Breast epithelium (tissue), 4 donors: ENCODE measurements at regions not wholly inside any gene's neighbourhood (a gene's known extent, or its start where the extent isn't known, plus 50 kb on each side); places are given as distances from the start of the nearest gene placed in this dataset.
A peak's percentile ranks its signal among the peaks of the same experiment; 100 is the strongest.

Source experiments
- DNase-seq, 2 donors: peaks; one replicate each; pipeline ENCODE4 v3.0.0-alpha.2; 2019; ENCODE audit warnings: low spot score in 2 of 2
- H3K27ac ChIP-seq, 2 donors: fragments of 200-600 bp; sonication (generic) in 1 of 2; one replicate each; pipeline ENCODE4 v1.5.1; 2016 to 2019; ENCODE audit warnings: mild to moderate bottlenecking in 1 of 2
- H3K27me3 ChIP-seq, 2 donors: fragments of 200-600 bp; sonication (generic) in 1 of 2; one replicate each; pipeline versions ENCODE4 v1.5.1 to v1.6.0; 2017 to 2019; ENCODE audit warnings: control low read depth in 1 of 2, mild to moderate bottlenecking in 1 of 2
- H3K36me3 ChIP-seq: fragments of 200-600 bp; one replicate; pipeline ENCODE4 v1.5.1; 2019
- H3K4me1 ChIP-seq, 2 donors: fragments of 200-600 bp; sonication (generic); one replicate each; pipeline ENCODE4 v1.5.1; 2016 to 2019; ENCODE audit warnings: control low read depth in 1 of 2
- H3K4me3 ChIP-seq, 3 donors: fragments of 200-600 bp; sonication (generic); 1 replicate in 2 of 3; 2 replicates in 1 of 3; pipeline ENCODE4 v1.5.1; 2016 to 2019; ENCODE audit warnings: mild to moderate bottlenecking in 3 of 3, moderate library complexity in 2 of 3
- H3K9me3 ChIP-seq, 2 donors: fragments of 200-600 bp; sonication (generic) in 1 of 2; one replicate each; pipeline ENCODE4 v1.5.1; 2016 to 2019; ENCODE audit warnings: control low read depth in 1 of 2
- CTCF ChIP-seq, 3 donors: fragments of 450-650 bp; IDR thresholded peaks; one replicate each; pipeline ENCODE4 v1.5.1; 2016 to 2017; ENCODE audit warnings: antibody characterized with exemption in 3 of 3, mild to moderate bottlenecking in 3 of 3, moderate library complexity in 3 of 3
- POLR2A ChIP-seq: fragments of 450-650 bp; IDR thresholded peaks from one replicate; pipeline ENCODE4 v1.6.1; 2016; ENCODE audit warnings: antibody characterized with exemption, mild to moderate bottlenecking, moderate library complexity
- POLR2AphosphoS5 ChIP-seq, 3 donors: sonication (generic); formaldehyde crosslinking; IDR thresholded peaks; one replicate each; pipeline ENCODE4 v1.6.1; 2017; ENCODE audit warnings: antibody characterized with exemption in 3 of 3
- intact Hi-C: fragments of 100-400 bp; cut with DNase I; formaldehyde crosslinking; loops from one replicate; pipeline ENCODE4 v1.15.1; 2023; ENCODE audit warnings: low total_unique reads

DNA sequence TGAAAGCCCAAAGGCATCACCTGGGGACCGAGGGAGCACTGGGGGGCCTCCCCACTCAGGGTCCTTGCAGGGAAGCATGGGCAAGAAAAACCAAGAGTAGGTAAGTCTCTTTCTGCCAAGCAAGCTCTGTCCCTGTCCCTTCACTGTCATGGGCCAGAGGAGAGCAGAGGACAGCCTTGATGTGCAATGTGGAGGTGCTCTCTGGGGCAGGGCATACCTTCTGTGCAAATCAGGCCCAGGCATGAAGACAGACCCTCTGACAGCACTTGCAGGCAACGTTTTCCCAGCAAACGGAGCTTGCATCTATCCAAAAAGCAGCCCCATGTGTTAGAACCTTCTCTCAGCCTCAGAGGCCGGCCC, 192.5 kb upstream of the PWP1 start:
- no peak for DNase-seq
- TF ChIP-seq POLR2AphosphoS5 (IDR thresholded peaks at IDR 0.05) (no peak), CTCF (IDR thresholded peaks at IDR 0.05) (no peak), POLR2A (no peak)
- no peak overlapping the region for H3K4me3 ChIP-seq
- peaks cover 0 to 11% of the 10 kb centered on the region in 2 donors for H3K4me1 ChIP-seq
- H3K9me3 ChIP-seq, result no peaks in the 10 kb centered on the region
- H3K27ac ChIP-seq, result no peak overlapping the region
- intact Hi-C loops, result no loop called here
- H3K27me3 ChIP-seq, result no peaks in the 10 kb centered on the region
- H3K36me3 ChIP-seq, result no peaks in the 10 kb centered on the region

DNA sequence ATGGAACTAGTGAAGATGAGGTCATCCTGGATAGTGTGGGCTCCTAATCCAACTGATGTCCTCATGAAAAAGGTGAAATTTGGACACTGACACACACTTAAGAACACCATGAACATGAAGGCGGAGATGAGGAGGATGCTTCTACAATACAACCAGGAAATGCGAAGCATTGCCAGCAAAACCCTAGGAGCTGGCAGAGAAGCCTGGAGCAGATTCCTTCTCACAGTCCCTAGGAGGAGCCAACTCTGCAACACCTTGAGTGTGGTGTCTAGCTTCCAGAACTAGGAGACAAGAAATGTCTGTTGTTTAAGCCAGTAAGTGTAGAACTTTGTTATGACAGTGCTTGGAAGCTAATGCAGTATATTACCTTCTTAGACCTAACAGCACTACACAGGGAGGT, 191.9 kb upstream of the PWP1 start:
- Histone ChIP-seq H3K27me3 (no peaks in the 10 kb centered on the region), H3K4me3 (no peak overlapping the region), H3K9me3 (no peaks in the 10 kb centered on the region), H3K36me3 (no peaks in the 10 kb centered on the region), H3K27ac (no peak overlapping the region), H3K4me1 (peaks cover 0 to 11% of the 10 kb centered on the region in 2 donors)
- intact Hi-C loops, result no loop called here
- DNase-seq, result peak in 1 of 2 donors; percentile 76
- TF ChIP-seq POLR2A (no peak), POLR2AphosphoS5 (IDR thresholded peaks at IDR 0.05) (no peak), CTCF (IDR thresholded peaks at IDR 0.05) (no peak)

DNA sequence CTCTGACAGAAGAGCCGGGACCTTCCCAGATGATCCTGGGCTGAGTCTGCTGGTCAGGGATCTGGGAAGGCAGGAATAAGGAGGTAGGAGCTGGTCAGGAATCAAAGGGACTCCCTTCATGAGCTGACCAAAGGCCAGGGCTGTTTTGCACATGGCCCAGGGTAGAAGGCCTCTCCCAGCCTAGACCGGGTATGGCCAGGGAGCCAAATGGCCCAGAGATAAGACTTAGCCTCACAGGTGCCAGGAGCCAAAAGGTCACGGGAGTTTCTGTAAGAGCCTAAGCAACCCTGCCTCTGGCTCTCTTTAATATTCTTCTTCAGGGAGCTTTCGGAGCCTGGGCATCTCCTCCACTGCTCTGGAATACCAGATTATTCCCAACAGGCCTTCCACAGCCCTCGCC, 191.3 kb upstream of the PWP1 start:
- no peaks in the 10 kb centered on the region for H3K9me3 ChIP-seq
- no peak for DNase-seq
- H3K27ac ChIP-seq, result no peak overlapping the region
- peaks cover 0 to 11% of the 10 kb centered on the region in 2 donors for H3K4me1 ChIP-seq
- intact Hi-C loops, result no loop called here
- no peaks in the 10 kb centered on the region for H3K36me3 ChIP-seq
- no peaks in the 10 kb centered on the region for H3K27me3 ChIP-seq
- H3K4me3 ChIP-seq, result no peak overlapping the region
- TF ChIP-seq CTCF (IDR thresholded peaks at IDR 0.05) (no peak), POLR2AphosphoS5 (IDR thresholded peaks at IDR 0.05) (no peak)

GRCh38 chr12:107495604-107496003, 190.0 kb upstream of the PWP1 start:
- peaks cover 0 to 11% of the 10 kb centered on the region in 2 donors for H3K4me1 ChIP-seq
- no peak for TF ChIP-seq CTCF (IDR thresholded peaks at IDR 0.05)
- TF ChIP-seq POLR2AphosphoS5 (IDR thresholded peaks at IDR 0.05), result no peak
- TF ChIP-seq POLR2A, result no peak
- H3K36me3 ChIP-seq, result no peaks in the 10 kb centered on the region
- DNase-seq, result no peak
- H3K27ac ChIP-seq, result no peak overlapping the region
- no peaks in the 10 kb centered on the region for H3K9me3 ChIP-seq
- no peaks in the 10 kb centered on the region for H3K27me3 ChIP-seq
- H3K4me3 ChIP-seq, result no peak overlapping the region
- intact Hi-C loops, result loop anchor here (1.0 kb wide), 1 partner anchor 37 kb away; no protein-coding TSS in a partner anchor

DNA sequence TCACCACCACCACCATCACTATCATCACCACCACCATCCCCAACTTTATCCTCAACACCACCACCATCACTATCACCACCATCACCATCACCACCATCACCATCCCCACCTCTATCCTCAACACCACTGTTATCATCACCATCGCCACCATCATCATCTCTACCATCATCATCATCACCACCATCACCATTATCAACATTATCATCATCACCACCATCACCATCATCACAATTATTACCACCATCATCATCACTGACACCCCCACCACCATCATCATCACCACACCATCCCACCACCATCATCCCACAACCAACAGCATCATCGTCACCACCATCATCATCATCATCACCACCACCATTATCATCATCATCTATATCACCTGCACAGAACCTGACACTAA, 188.4 kb upstream of the PWP1 start:
- TF ChIP-seq CTCF (IDR thresholded peaks at IDR 0.05) (no peak), POLR2A (no peak), POLR2AphosphoS5 (IDR thresholded peaks at IDR 0.05) (no peak)
- Histone ChIP-seq H3K4me3 (no peak overlapping the region), H3K36me3 (no peaks in the 10 kb centered on the region), H3K9me3 (no peaks in the 10 kb centered on the region), H3K4me1 (peaks cover 0 to 11% of the 10 kb centered on the region in 2 donors), H3K27me3 (no peaks in the 10 kb centered on the region), H3K27ac (no peak overlapping the region)
- intact Hi-C loops, result no loop called here
- no peak for DNase-seq
